GM18499 (cell line): ENCODE measurements at regions not wholly inside any gene's neighbourhood (a gene's known extent, or its start where the extent isn't known, plus 50 kb on each side); places are given as distances from the start of the nearest gene placed in this dataset.
"Not testable (repeated sequence)": the region's sequence is repeated elsewhere in the genome, so short reads cannot be mapped to it uniquely, and the experiment has no call there.

Experiments
- ATAC-seq: cut with Tn5 transposase; IDR thresholded peaks from one replicate; pipeline ENCODE4 v1.9.1; 2021; ENCODE audit warnings: moderate number of reproducible peaks; ENCODE audit not compliant: insufficient read depth, unreplicated experiment

GRCh38 chr4:44563496-44563895 lies 87.9 kb downstream of the YIPF7 start:
- ATAC-seq, result no peak

- ATAC-seq, result no peak
Measured at GRCh38 chr4:44558031-44558605, 93.3 kb downstream of the YIPF7 start.

GRCh38 chr4:44554768-44555167 lies 96.7 kb downstream of the YIPF7 start:
- ATAC-seq, result no peak

- ATAC-seq, result no peak
Measured at GRCh38 chr4:44553180-44553579, 98.2 kb downstream of the YIPF7 start.

- no peak for ATAC-seq
Measured at GRCh38 chr4:44545781-44546180, 97.2 kb upstream of the KCTD8 start.

GRCh38 chr4:44544158-44544557 lies 95.5 kb upstream of the KCTD8 start:
- no peak for ATAC-seq

GRCh38 chr4:44538534-44538933 lies 89.9 kb upstream of the KCTD8 start:
- peak; percentile 63 for ATAC-seq

GRCh38 chr4:44535981-44536380 lies 87.4 kb upstream of the KCTD8 start:
- no peak for ATAC-seq

- no peak for ATAC-seq
Measured at GRCh38 chr4:44532851-44533250, 84.2 kb upstream of the KCTD8 start.

GRCh38 chr4:44522761-44523445 lies 74.3 kb upstream of the KCTD8 start:
- ATAC-seq, result no peak

- not testable (repeated sequence) for ATAC-seq
Measured at GRCh38 chr4:44502216-44502615, 53.6 kb upstream of the KCTD8 start.
